SK-N-MC (cell line): ENCODE measurements at regions not wholly inside any gene's neighbourhood (a gene's known extent, or its start where the extent isn't known, plus 50 kb on each side); places are given as distances from the start of the nearest gene placed in this dataset.
"Not testable (repeated sequence)": the region's sequence is repeated elsewhere in the genome, so short reads cannot be mapped to it uniquely, and the experiment has no call there.

ENCODE experiments used
- DNase-seq: peaks from one replicate; pipeline ENCODE4 v3.0.0-alpha.2; 2011; ENCODE audit warnings: low read depth, low spot score
- H3K27ac ChIP-seq: fragments of 200-600 bp; sonication (generic); 2 replicates; pipeline ENCODE4 v1.5.1; 2016; ENCODE audit warnings: mixed run types
- H3K36me3 ChIP-seq: fragments of 200-600 bp; sonication (generic); 2 replicates; pipeline ENCODE4 v1.6.1; 2017; ENCODE audit warnings: antibody characterized with exemption, low read length, mixed read lengths; ENCODE audit not compliant: insufficient read depth
- H3K4me3 ChIP-seq: fragments of 200-600 bp; sonication (generic); 2 replicates; pipeline ENCODE4 v1.5.1; 2016
- H3K9ac ChIP-seq: fragments of 200-600 bp; sonication (generic); 2 replicates; pipeline ENCODE4 v1.8.0; 2017; ENCODE audit warnings: mixed run types, mixed read lengths; ENCODE audit not compliant: insufficient read length
- H3K9me3 ChIP-seq: fragments of 200-600 bp; sonication (generic); 2 replicates; pipeline ENCODE4 v1.6.1; 2017; ENCODE audit warnings: low read depth, mild to moderate bottlenecking, antibody characterized with exemption, low read length, moderate library complexity, mixed read lengths
- EZH2 ChIP-seq: fragments of 200-600 bp; sonication (generic); IDR thresholded peaks from one replicate; pipeline ENCODE4 v1.6.1; 2017; ENCODE audit warnings: antibody characterized with exemption
- FOXP2 ChIP-seq: optimal IDR thresholded peaks from 2 replicates; pipeline ENCODE3; 2011; ENCODE audit warnings: mild to moderate bottlenecking, moderate library complexity; ENCODE audit not compliant: insufficient read depth; ENCODE audit errors: extremely low read length, control extremely low read depth
- POLR2AphosphoS5 ChIP-seq: IDR thresholded peaks from 2 replicates; pipeline ENCODE4 v1.6.1; 2012; ENCODE audit warnings: mild to moderate bottlenecking, low read depth, low read length, borderline replicate concordance

DNA sequence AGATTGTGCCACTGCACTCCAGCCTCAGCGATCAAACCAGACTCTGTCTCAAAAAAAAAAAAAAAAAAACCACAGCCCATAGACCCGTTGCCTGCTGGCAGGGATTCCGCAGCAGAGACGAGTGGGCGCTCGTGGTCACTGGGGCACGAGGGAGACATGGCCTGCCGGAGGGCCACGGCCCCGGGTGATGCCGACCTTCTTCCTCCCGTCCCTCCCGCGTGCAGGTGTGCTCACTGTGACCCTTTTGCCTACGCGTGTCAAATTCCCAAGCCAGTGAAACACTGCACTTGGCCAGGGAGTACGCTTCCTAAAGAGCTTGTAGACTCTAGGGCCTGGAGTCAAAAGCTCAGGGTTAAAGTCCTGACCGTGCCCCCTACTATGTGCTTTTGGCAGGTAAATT is 397.6 kb upstream of the MYT1L start:
- H3K9me3 ChIP-seq: no peaks in the 10 kb centered on the region
- no peak overlapping the region for H3K9ac ChIP-seq
- no peak for DNase-seq
- TF ChIP-seq EZH2 (no peak), POLR2AphosphoS5 (no peak), FOXP2 (no peak)
- H3K27ac ChIP-seq: no peak overlapping the region
- H3K4me3 ChIP-seq: no peak overlapping the region
- no peaks in the 10 kb centered on the region for H3K36me3 ChIP-seq

DNA sequence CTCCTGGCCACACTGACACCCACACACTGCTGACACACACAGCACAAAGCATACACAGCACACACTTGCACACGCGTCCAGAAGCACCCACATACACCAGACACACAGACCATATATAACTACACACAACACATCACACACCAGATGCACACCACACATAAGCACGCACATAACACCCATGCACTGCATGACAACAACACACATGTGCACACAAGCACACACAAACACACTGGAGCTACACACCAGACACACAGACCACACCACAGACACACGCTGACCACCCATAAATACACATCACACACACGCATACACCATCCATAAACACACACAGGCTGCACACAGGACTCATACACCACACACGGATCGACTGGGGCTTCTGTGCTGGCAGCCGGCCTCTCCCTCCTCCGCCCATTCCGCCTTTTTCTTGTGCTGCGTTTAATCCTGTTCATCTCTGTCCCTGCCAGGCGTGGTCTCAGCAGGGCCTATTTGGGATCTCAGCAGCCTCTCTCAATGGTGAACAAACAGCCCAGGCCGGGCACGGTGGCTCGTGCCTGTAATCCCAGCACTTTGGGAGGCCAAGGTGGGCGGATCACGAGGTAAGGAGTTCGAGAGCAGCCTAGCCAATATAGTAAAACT is 396.9 kb upstream of the MYT1L start:
- Histone ChIP-seq H3K4me3 (no peak overlapping the region), H3K36me3 (no peaks in the 10 kb centered on the region), H3K9me3 (no peaks in the 10 kb centered on the region), H3K27ac (no peak overlapping the region), H3K9ac (no peak overlapping the region)
- DNase-seq: no peak
- TF ChIP-seq FOXP2 (no peak), POLR2AphosphoS5 (no peak), EZH2 (no peak)

DNA sequence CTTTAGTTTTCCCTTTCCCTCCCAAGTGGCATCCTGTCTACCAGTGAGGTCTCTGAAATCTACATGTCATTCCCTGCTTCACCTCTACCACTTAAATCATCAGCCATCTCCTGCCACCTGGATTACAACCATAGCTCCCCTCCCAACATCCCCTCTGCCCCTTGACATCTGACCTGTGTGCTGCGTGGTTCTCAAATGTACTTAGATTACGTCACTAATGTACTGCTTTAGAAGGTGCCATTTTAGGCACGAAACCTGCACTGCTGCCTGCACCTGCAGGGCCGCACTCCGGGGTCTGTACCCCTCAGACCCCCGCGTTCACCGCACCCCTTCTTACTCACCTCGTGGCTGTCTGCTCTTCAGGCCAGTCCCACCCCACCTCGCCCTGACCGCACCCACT is 395.1 kb upstream of the MYT1L start:
- no peak for DNase-seq
- H3K27ac ChIP-seq: no peak overlapping the region
- H3K9me3 ChIP-seq: no peaks in the 10 kb centered on the region
- no peak for TF ChIP-seq EZH2
- TF ChIP-seq POLR2AphosphoS5: no peak
- no peak for TF ChIP-seq FOXP2
- H3K9ac ChIP-seq: no peak overlapping the region
- no peak overlapping the region for H3K4me3 ChIP-seq
- no peaks in the 10 kb centered on the region for H3K36me3 ChIP-seq

DNA sequence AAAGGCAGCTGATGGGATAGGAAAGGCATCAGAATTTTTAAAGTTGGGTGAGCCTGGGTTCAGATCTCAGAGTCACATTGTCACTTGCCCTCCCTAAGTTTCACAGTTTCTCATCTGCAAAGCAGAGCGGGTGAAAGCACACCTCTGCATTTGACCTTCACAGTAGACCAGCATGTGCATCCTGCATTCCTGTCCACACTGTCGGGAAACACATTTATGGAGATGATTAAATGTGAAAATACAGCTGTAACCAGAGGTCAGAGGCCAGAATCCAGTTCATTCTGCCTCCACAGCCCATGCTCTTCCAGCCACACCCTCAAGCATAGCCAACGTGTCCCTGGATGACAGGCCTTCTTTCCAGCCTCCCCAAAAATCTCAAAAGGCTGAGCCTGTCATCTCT is 392.0 kb upstream of the MYT1L start:
- Histone ChIP-seq H3K27ac (no peak overlapping the region), H3K36me3 (no peaks in the 10 kb centered on the region), H3K9me3 (no peaks in the 10 kb centered on the region), H3K4me3 (no peak overlapping the region), H3K9ac (no peak overlapping the region)
- TF ChIP-seq POLR2AphosphoS5 (no peak), FOXP2 (no peak), EZH2 (no peak)
- no peak for DNase-seq

DNA sequence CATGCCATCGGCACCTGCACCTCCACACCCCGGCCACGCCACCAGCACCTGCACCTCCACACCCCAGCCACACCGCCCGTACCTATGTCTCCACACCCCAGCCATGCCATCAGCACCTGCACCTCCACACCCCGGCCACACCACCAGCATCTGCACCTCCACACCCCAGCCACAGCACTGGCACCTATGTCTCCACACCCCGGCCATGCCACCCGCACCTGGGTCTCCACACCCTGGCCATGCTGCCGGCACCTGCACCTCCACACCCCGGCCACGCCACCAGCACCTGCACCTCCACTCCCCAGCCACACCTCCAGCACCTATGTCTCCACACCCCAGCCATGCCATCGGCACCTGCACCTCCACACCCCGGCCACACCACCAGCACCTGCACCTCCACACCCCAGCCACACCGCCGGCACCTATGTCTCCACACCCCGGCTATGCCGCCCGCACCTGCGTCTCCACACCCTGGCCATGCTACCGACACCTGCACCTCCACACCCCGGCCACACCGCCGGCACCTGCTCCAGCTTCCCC is 390.3 kb upstream of the MYT1L start:
- H3K4me3 ChIP-seq: no peak overlapping the region
- no peaks in the 10 kb centered on the region for H3K36me3 ChIP-seq
- H3K9me3 ChIP-seq: no peaks in the 10 kb centered on the region
- DNase-seq: no peak
- TF ChIP-seq POLR2AphosphoS5: no peak
- TF ChIP-seq FOXP2: no peak
- no peak for TF ChIP-seq EZH2
- H3K27ac ChIP-seq: no peak overlapping the region
- no peak overlapping the region for H3K9ac ChIP-seq

DNA sequence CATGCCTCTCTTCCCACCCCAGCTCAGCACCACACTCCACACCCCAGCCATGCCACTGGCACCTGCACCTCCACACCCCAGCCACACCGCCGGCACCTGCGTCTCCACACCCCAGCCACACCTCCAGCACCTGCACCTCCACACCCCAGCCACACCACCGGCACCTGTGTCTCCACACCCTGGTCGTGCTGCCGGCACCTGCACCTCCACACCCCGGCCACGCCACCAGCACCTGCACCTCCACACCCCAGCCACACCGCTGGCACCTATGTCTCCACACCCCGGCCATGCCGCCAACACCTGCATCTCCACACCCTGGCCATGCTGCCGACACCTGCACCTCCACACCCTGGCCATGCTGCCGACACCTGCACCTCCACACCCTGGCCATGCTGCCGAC is 389.7 kb upstream of the MYT1L start:
- not testable (repeated sequence) for H3K36me3 ChIP-seq, DNase-seq, H3K4me3 ChIP-seq, H3K9ac ChIP-seq, H3K27ac ChIP-seq, H3K9me3 ChIP-seq

DNA sequence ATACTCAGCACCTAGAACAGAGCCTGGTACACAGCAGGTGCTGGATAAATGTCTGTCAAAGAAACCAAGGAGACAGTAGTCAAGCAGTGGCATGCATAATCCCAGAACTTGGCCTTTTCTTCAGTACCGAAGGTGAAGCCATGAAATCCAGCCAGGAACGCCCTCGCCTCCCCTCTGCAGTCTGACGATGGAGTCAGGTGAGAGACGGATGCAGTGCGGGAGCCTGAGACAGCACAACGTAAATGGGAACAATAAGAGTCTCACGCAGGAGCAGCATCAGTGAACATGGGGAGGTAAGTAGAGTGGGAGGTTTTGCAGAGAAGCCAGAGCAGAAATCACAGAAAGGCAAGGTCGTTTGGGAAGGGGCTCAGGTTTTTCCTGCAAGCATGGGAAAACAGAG is 389.3 kb upstream of the MYT1L start:
- Histone ChIP-seq H3K9me3 (no peaks in the 10 kb centered on the region), H3K27ac (no peak overlapping the region), H3K9ac (no peak overlapping the region), H3K4me3 (no peak overlapping the region), H3K36me3 (no peaks in the 10 kb centered on the region)
- TF ChIP-seq EZH2 (no peak), FOXP2 (no peak), POLR2AphosphoS5 (no peak)
- no peak for DNase-seq

DNA sequence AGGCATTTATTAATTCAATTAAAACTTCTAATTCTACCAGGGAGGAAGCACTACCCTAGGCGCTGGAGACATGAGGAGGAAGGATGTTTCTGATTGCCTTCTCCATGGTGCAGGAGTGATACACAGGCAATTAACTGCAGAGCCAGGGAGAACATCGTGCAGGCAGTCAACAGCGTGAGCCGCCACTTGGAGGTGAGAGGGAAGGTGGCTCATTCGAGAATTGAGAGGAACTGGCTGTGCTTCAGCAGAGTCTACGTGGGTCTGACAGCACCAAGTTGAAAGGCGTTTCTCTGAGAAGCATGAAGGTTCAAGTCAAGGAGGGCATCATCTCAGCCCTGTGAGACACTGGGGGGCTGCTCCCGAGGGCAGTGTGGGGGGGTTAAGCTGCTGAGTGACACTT is 388.7 kb upstream of the MYT1L start:
- Histone ChIP-seq H3K36me3 (no peaks in the 10 kb centered on the region), H3K27ac (no peak overlapping the region), H3K4me3 (no peak overlapping the region), H3K9me3 (no peaks in the 10 kb centered on the region), H3K9ac (no peak overlapping the region)
- DNase-seq: no peak
- TF ChIP-seq FOXP2 (no peak), POLR2AphosphoS5 (no peak), EZH2 (no peak)

DNA sequence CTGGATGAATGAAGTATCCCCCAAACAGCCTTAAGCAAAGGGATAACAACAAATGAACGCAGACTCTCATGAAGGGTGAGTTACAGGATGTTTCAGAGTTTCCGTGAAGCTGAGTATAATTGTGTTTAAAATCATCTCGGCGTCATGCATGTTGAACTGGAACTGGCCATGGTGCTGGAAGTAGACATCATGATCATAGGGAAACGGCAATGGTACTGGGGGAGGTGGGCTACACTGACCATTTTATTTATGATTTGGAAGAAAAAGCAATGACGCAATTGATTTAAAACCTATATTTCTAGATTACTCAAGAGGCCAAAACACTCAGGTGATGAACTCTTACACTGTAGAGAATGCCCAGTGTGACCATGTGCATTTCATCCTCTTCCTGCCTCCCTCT is 387.9 kb upstream of the MYT1L start:
- Histone ChIP-seq H3K27ac (no peak overlapping the region), H3K9ac (no peak overlapping the region), H3K36me3 (no peaks in the 10 kb centered on the region), H3K4me3 (no peak overlapping the region), H3K9me3 (no peaks in the 10 kb centered on the region)
- no peak for DNase-seq
- no peak for TF ChIP-seq FOXP2
- TF ChIP-seq POLR2AphosphoS5: no peak
- TF ChIP-seq EZH2: no peak
